ENCODE measurements at regions not wholly inside any gene's neighbourhood (a gene's known extent, or its start where the extent isn't known, plus 50 kb on each side); places are given as distances from the start of the nearest gene placed in this dataset.

GRCh38 chr12:125492354-125493270 is 427.4 kb downstream of the AACS start:
- Histone ChIP-seq H3K4me3 (ENCODE audit: insufficient read depth, low read depth, low read length, poor library complexity, severe bottlenecking) (no peak overlapping the region), H3K9me3 (ENCODE audit: control insufficient read depth, low read length) (no peaks in the 10 kb centered on the region)

GRCh38 chr12:125493704-125494308 is 428.6 kb downstream of the AACS start:
- no peak for DNase-seq
- no peaks in the 10 kb centered on the region for H3K9me3 ChIP-seq (ENCODE audit: control insufficient read depth, low read length)
- H3K27ac ChIP-seq (ENCODE audit: insufficient read depth, low read length, poor library complexity, severe bottlenecking): no peak overlapping the region
- no peak overlapping the region for H3K4me3 ChIP-seq (ENCODE audit: insufficient read depth, low read depth, low read length, poor library complexity, severe bottlenecking)
- H3K4me1 ChIP-seq (ENCODE audit: control insufficient read depth, insufficient read depth, low read length, poor library complexity, severe bottlenecking): no peaks in the 10 kb centered on the region
- no peaks in the 10 kb centered on the region for H3K36me3 ChIP-seq (ENCODE audit: control insufficient read depth, insufficient read depth, low read length)
- H3K27me3 ChIP-seq (replicated peaks; ENCODE audit: control insufficient read depth, insufficient read depth, low read length, poor library complexity, severe bottlenecking): no peaks in the 10 kb centered on the region

More at GRCh38 chr12:125492354-125493270, 427.4 kb downstream of the AACS start:
- Histone ChIP-seq H3K27me3 (replicated peaks; ENCODE audit: control insufficient read depth, insufficient read depth, low read length, poor library complexity, severe bottlenecking) (no peaks in the 10 kb centered on the region), H3K36me3 (ENCODE audit: control insufficient read depth, insufficient read depth, low read length) (no peaks in the 10 kb centered on the region), H3K4me1 (ENCODE audit: control insufficient read depth, insufficient read depth, low read length, poor library complexity, severe bottlenecking) (no peaks in the 10 kb centered on the region), H3K27ac (ENCODE audit: insufficient read depth, low read length, poor library complexity, severe bottlenecking) (no peak overlapping the region)
- no peak for DNase-seq

- no peaks in the 10 kb centered on the region for H3K27me3 ChIP-seq (replicated peaks; ENCODE audit: control insufficient read depth, insufficient read depth, low read length, poor library complexity, severe bottlenecking)
- no peaks in the 10 kb centered on the region for H3K4me1 ChIP-seq (ENCODE audit: control insufficient read depth, insufficient read depth, low read length, poor library complexity, severe bottlenecking)
- no peaks in the 10 kb centered on the region for H3K9me3 ChIP-seq (ENCODE audit: control insufficient read depth, low read length)
- DNase-seq: no peak
- no peaks in the 10 kb centered on the region for H3K36me3 ChIP-seq (ENCODE audit: control insufficient read depth, insufficient read depth, low read length)
- no peak overlapping the region for H3K4me3 ChIP-seq (ENCODE audit: insufficient read depth, low read depth, low read length, poor library complexity, severe bottlenecking)
- H3K27ac ChIP-seq (ENCODE audit: insufficient read depth, low read length, poor library complexity, severe bottlenecking): no peak overlapping the region
Measured at GRCh38 chr12:125503128-125503527, 437.9 kb downstream of the AACS start.

GRCh38 chr12:125509195-125509594 is 444.0 kb downstream of the AACS start:
- no peak for DNase-seq
- H3K27me3 ChIP-seq (replicated peaks; ENCODE audit: control insufficient read depth, insufficient read depth, low read length, poor library complexity, severe bottlenecking): no peaks in the 10 kb centered on the region
- H3K36me3 ChIP-seq (ENCODE audit: control insufficient read depth, insufficient read depth, low read length): no peaks in the 10 kb centered on the region

GRCh38 chr12:125512541-125513298 is 447.5 kb downstream of the AACS start:
- Histone ChIP-seq H3K27ac (ENCODE audit: insufficient read depth, low read length, poor library complexity, severe bottlenecking) (no peak overlapping the region), H3K9me3 (ENCODE audit: control insufficient read depth, low read length) (no peaks in the 10 kb centered on the region), H3K36me3 (ENCODE audit: control insufficient read depth, insufficient read depth, low read length) (no peaks in the 10 kb centered on the region), H3K4me1 (ENCODE audit: control insufficient read depth, insufficient read depth, low read length, poor library complexity, severe bottlenecking) (no peaks in the 10 kb centered on the region), H3K27me3 (replicated peaks; ENCODE audit: control insufficient read depth, insufficient read depth, low read length, poor library complexity, severe bottlenecking) (no peaks in the 10 kb centered on the region), H3K4me3 (ENCODE audit: insufficient read depth, low read depth, low read length, poor library complexity, severe bottlenecking) (no peak overlapping the region)
- no peak for DNase-seq

More at GRCh38 chr12:125509195-125509594, 444.0 kb downstream of the AACS start:
- no peak overlapping the region for H3K27ac ChIP-seq (ENCODE audit: insufficient read depth, low read length, poor library complexity, severe bottlenecking)
- H3K4me3 ChIP-seq (ENCODE audit: insufficient read depth, low read depth, low read length, poor library complexity, severe bottlenecking): no peak overlapping the region
- H3K4me1 ChIP-seq (ENCODE audit: control insufficient read depth, insufficient read depth, low read length, poor library complexity, severe bottlenecking): no peaks in the 10 kb centered on the region
- no peaks in the 10 kb centered on the region for H3K9me3 ChIP-seq (ENCODE audit: control insufficient read depth, low read length)

- no peak overlapping the region for H3K27ac ChIP-seq (ENCODE audit: insufficient read depth, low read length, poor library complexity, severe bottlenecking)
- H3K4me3 ChIP-seq (ENCODE audit: insufficient read depth, low read depth, low read length, poor library complexity, severe bottlenecking): no peak overlapping the region
- H3K9me3 ChIP-seq (ENCODE audit: control insufficient read depth, low read length): no peaks in the 10 kb centered on the region
- H3K27me3 ChIP-seq (replicated peaks; ENCODE audit: control insufficient read depth, insufficient read depth, low read length, poor library complexity, severe bottlenecking): no peaks in the 10 kb centered on the region
- H3K36me3 ChIP-seq (ENCODE audit: control insufficient read depth, insufficient read depth, low read length): no peaks in the 10 kb centered on the region
- DNase-seq: no peak
- no peaks in the 10 kb centered on the region for H3K4me1 ChIP-seq (ENCODE audit: control insufficient read depth, insufficient read depth, low read length, poor library complexity, severe bottlenecking)
Measured at GRCh38 chr12:125515887-125516286, 450.7 kb downstream of the AACS start.

- DNase-seq: no peak
- no peak overlapping the region for H3K4me3 ChIP-seq (ENCODE audit: insufficient read depth, low read depth, low read length, poor library complexity, severe bottlenecking)
- no peaks in the 10 kb centered on the region for H3K4me1 ChIP-seq (ENCODE audit: control insufficient read depth, insufficient read depth, low read length, poor library complexity, severe bottlenecking)
- H3K27me3 ChIP-seq (replicated peaks; ENCODE audit: control insufficient read depth, insufficient read depth, low read length, poor library complexity, severe bottlenecking): no peaks in the 10 kb centered on the region
- no peak overlapping the region for H3K27ac ChIP-seq (ENCODE audit: insufficient read depth, low read length, poor library complexity, severe bottlenecking)
- no peaks in the 10 kb centered on the region for H3K36me3 ChIP-seq (ENCODE audit: control insufficient read depth, insufficient read depth, low read length)
- H3K9me3 ChIP-seq (ENCODE audit: control insufficient read depth, low read length): no peaks in the 10 kb centered on the region
Measured at GRCh38 chr12:125518074-125518473, 452.8 kb downstream of the AACS start.

GRCh38 chr12:125519026-125519651 is 453.9 kb downstream of the AACS start:
- no peaks in the 10 kb centered on the region for H3K36me3 ChIP-seq (ENCODE audit: control insufficient read depth, insufficient read depth, low read length)
- DNase-seq: no peak
- no peaks in the 10 kb centered on the region for H3K27me3 ChIP-seq (replicated peaks; ENCODE audit: control insufficient read depth, insufficient read depth, low read length, poor library complexity, severe bottlenecking)
- no peaks in the 10 kb centered on the region for H3K4me1 ChIP-seq (ENCODE audit: control insufficient read depth, insufficient read depth, low read length, poor library complexity, severe bottlenecking)
- no peak overlapping the region for H3K4me3 ChIP-seq (ENCODE audit: insufficient read depth, low read depth, low read length, poor library complexity, severe bottlenecking)
- H3K27ac ChIP-seq (ENCODE audit: insufficient read depth, low read length, poor library complexity, severe bottlenecking): no peak overlapping the region
- H3K9me3 ChIP-seq (ENCODE audit: control insufficient read depth, low read length): no peaks in the 10 kb centered on the region

GRCh38 chr12:125525879-125526278 is 460.6 kb downstream of the AACS start:
- Histone ChIP-seq H3K27ac (ENCODE audit: insufficient read depth, low read length, poor library complexity, severe bottlenecking) (no peak overlapping the region), H3K36me3 (ENCODE audit: control insufficient read depth, insufficient read depth, low read length) (no peaks in the 10 kb centered on the region), H3K4me3 (ENCODE audit: insufficient read depth, low read depth, low read length, poor library complexity, severe bottlenecking) (no peak overlapping the region), H3K4me1 (ENCODE audit: control insufficient read depth, insufficient read depth, low read length, poor library complexity, severe bottlenecking) (no peaks in the 10 kb centered on the region), H3K9me3 (ENCODE audit: control insufficient read depth, low read length) (no peaks in the 10 kb centered on the region), H3K27me3 (replicated peaks; ENCODE audit: control insufficient read depth, insufficient read depth, low read length, poor library complexity, severe bottlenecking) (no peaks in the 10 kb centered on the region)
- no peak for DNase-seq

Measured in effector memory CD4-positive, alpha-beta T cell (primary cell).